Activated naive CD8-positive, alpha-beta T cell treated with anti-CD3 and anti-CD28 coated beads for 36 hours (primary cell): ENCODE measurements at regions not wholly inside any gene's neighbourhood (a gene's known extent, or its start where the extent isn't known, plus 50 kb on each side); places are given as distances from the start of the nearest gene placed in this dataset.

Experiments
- DNase-seq: peaks from one replicate; pipeline ENCODE4 v3.0.0; 2021
- H3K27ac Mint-ChIP-seq: one replicate; pipeline ENCODE4 v1.8.0; 2022; ENCODE audit warnings: mild to moderate bottlenecking, moderate library complexity, mixed read lengths
- H3K27me3 Mint-ChIP-seq: one replicate; pipeline ENCODE4 v1.8.0; 2022; ENCODE audit warnings: mild to moderate bottlenecking, mixed read lengths
- H3K36me3 Mint-ChIP-seq: one replicate; pipeline ENCODE4 v1.8.0; 2021; ENCODE audit warnings: mild to moderate bottlenecking, mixed read lengths
- H3K4me1 Mint-ChIP-seq: one replicate; pipeline ENCODE4 v1.8.0; 2021; ENCODE audit warnings: mixed read lengths
- H3K4me3 Mint-ChIP-seq: one replicate; pipeline ENCODE4 v1.8.0; 2022; ENCODE audit warnings: mild to moderate bottlenecking, moderate library complexity, mixed read lengths
- H3K9me3 Mint-ChIP-seq: one replicate; pipeline ENCODE4 v1.8.0; 2022; ENCODE audit warnings: mixed read lengths

GRCh38 chr4:176565049-176565448 is 227.7 kb downstream of the VEGFC start:
- H3K27me3 Mint-ChIP-seq, result no peaks in the 10 kb centered on the region
- no peak overlapping the region for H3K4me3 Mint-ChIP-seq
- H3K36me3 Mint-ChIP-seq, result no peaks in the 10 kb centered on the region
- H3K9me3 Mint-ChIP-seq, result no peaks in the 10 kb centered on the region
- no peak for DNase-seq
- H3K4me1 Mint-ChIP-seq, result no peaks in the 10 kb centered on the region
- no peak overlapping the region for H3K27ac Mint-ChIP-seq

GRCh38 chr4:176566769-176567168 is 226.0 kb downstream of the VEGFC start:
- no peak overlapping the region for H3K4me3 Mint-ChIP-seq
- H3K27ac Mint-ChIP-seq, result no peak overlapping the region
- no peaks in the 10 kb centered on the region for H3K4me1 Mint-ChIP-seq
- no peak for DNase-seq
- no peaks in the 10 kb centered on the region for H3K27me3 Mint-ChIP-seq
- H3K9me3 Mint-ChIP-seq, result no peaks in the 10 kb centered on the region
- H3K36me3 Mint-ChIP-seq, result no peaks in the 10 kb centered on the region

GRCh38 chr4:176568238-176568637 is 224.5 kb downstream of the VEGFC start:
- Mint-ChIP-seq H3K9me3 (no peaks in the 10 kb centered on the region), H3K27me3 (no peaks in the 10 kb centered on the region), H3K4me3 (no peak overlapping the region), H3K4me1 (no peaks in the 10 kb centered on the region), H3K27ac (no peak overlapping the region), H3K36me3 (no peaks in the 10 kb centered on the region)
- DNase-seq, result no peak

GRCh38 chr4:176569301-176569700 is 223.4 kb downstream of the VEGFC start:
- no peak for DNase-seq
- Mint-ChIP-seq H3K9me3 (no peaks in the 10 kb centered on the region), H3K4me3 (no peak overlapping the region), H3K4me1 (no peaks in the 10 kb centered on the region), H3K27me3 (no peaks in the 10 kb centered on the region), H3K36me3 (no peaks in the 10 kb centered on the region), H3K27ac (no peak overlapping the region)

- H3K4me1 Mint-ChIP-seq, result no peaks in the 10 kb centered on the region
- H3K4me3 Mint-ChIP-seq, result no peak overlapping the region
- H3K27me3 Mint-ChIP-seq, result no peaks in the 10 kb centered on the region
- no peaks in the 10 kb centered on the region for H3K36me3 Mint-ChIP-seq
- no peaks in the 10 kb centered on the region for H3K9me3 Mint-ChIP-seq
- H3K27ac Mint-ChIP-seq, result no peak overlapping the region
- DNase-seq, result no peak
These were observed 221.5 kb downstream of the VEGFC start for GRCh38 chr4:176571206-176571605.

GRCh38 chr4:176575141-176575730 is 217.5 kb downstream of the VEGFC start:
- Mint-ChIP-seq H3K27ac (no peak overlapping the region), H3K36me3 (no peaks in the 10 kb centered on the region), H3K4me1 (no peaks in the 10 kb centered on the region), H3K4me3 (no peak overlapping the region), H3K27me3 (no peaks in the 10 kb centered on the region), H3K9me3 (no peaks in the 10 kb centered on the region)
- DNase-seq, result no peak

GRCh38 chr4:176579226-176579625 is 213.5 kb downstream of the VEGFC start:
- no peaks in the 10 kb centered on the region for H3K36me3 Mint-ChIP-seq
- H3K27ac Mint-ChIP-seq, result no peak overlapping the region
- no peak for DNase-seq
- H3K4me1 Mint-ChIP-seq, result no peaks in the 10 kb centered on the region
- no peak overlapping the region for H3K4me3 Mint-ChIP-seq
- H3K9me3 Mint-ChIP-seq, result no peaks in the 10 kb centered on the region
- no peaks in the 10 kb centered on the region for H3K27me3 Mint-ChIP-seq

GRCh38 chr4:176583278-176583677 is 209.4 kb downstream of the VEGFC start:
- H3K36me3 Mint-ChIP-seq, result no peaks in the 10 kb centered on the region
- no peaks in the 10 kb centered on the region for H3K4me1 Mint-ChIP-seq
- H3K4me3 Mint-ChIP-seq, result no peak overlapping the region
- no peaks in the 10 kb centered on the region for H3K9me3 Mint-ChIP-seq
- DNase-seq, result no peak
- no peaks in the 10 kb centered on the region for H3K27me3 Mint-ChIP-seq
- H3K27ac Mint-ChIP-seq, result no peak overlapping the region

GRCh38 chr4:176584031-176584606 is 208.6 kb downstream of the VEGFC start:
- Mint-ChIP-seq H3K27me3 (no peaks in the 10 kb centered on the region), H3K4me1 (no peaks in the 10 kb centered on the region), H3K27ac (no peak overlapping the region), H3K36me3 (no peaks in the 10 kb centered on the region), H3K9me3 (no peaks in the 10 kb centered on the region), H3K4me3 (no peak overlapping the region)
- no peak for DNase-seq

- no peak overlapping the region for H3K4me3 Mint-ChIP-seq
These were observed 204.8 kb downstream of the VEGFC start for GRCh38 chr4:176587920-176588319.

GRCh38 chr4:176588436-176588835 is 204.3 kb downstream of the VEGFC start:
- no peaks in the 10 kb centered on the region for H3K36me3 Mint-ChIP-seq
- no peaks in the 10 kb centered on the region for H3K27me3 Mint-ChIP-seq
- H3K4me3 Mint-ChIP-seq, result no peak overlapping the region
- no peak overlapping the region for H3K27ac Mint-ChIP-seq
- no peaks in the 10 kb centered on the region for H3K4me1 Mint-ChIP-seq
- DNase-seq, result no peak
- no peaks in the 10 kb centered on the region for H3K9me3 Mint-ChIP-seq

More at GRCh38 chr4:176587920-176588319, 204.8 kb downstream of the VEGFC start:
- H3K27ac Mint-ChIP-seq, result no peak overlapping the region
- no peaks in the 10 kb centered on the region for H3K36me3 Mint-ChIP-seq
- H3K27me3 Mint-ChIP-seq, result no peaks in the 10 kb centered on the region
- H3K9me3 Mint-ChIP-seq, result no peaks in the 10 kb centered on the region
- H3K4me1 Mint-ChIP-seq, result no peaks in the 10 kb centered on the region
- DNase-seq, result no peak

GRCh38 chr4:176592976-176593670 is 199.6 kb downstream of the VEGFC start:
- no peak for DNase-seq
- Mint-ChIP-seq H3K27me3 (no peaks in the 10 kb centered on the region), H3K27ac (no peak overlapping the region), H3K4me3 (no peak overlapping the region), H3K4me1 (no peaks in the 10 kb centered on the region), H3K36me3 (no peaks in the 10 kb centered on the region), H3K9me3 (no peaks in the 10 kb centered on the region)

GRCh38 chr4:176593943-176594342 is 198.8 kb downstream of the VEGFC start:
- Mint-ChIP-seq H3K4me3 (no peak overlapping the region), H3K27me3 (no peaks in the 10 kb centered on the region), H3K9me3 (no peaks in the 10 kb centered on the region), H3K4me1 (no peaks in the 10 kb centered on the region), H3K27ac (no peak overlapping the region), H3K36me3 (no peaks in the 10 kb centered on the region)
- DNase-seq, result no peak

- Mint-ChIP-seq H3K9me3 (no peaks in the 10 kb centered on the region), H3K4me1 (no peaks in the 10 kb centered on the region), H3K4me3 (no peak overlapping the region), H3K36me3 (no peaks in the 10 kb centered on the region), H3K27ac (no peak overlapping the region), H3K27me3 (no peaks in the 10 kb centered on the region)
- DNase-seq, result no peak
These were observed 197.5 kb downstream of the VEGFC start for GRCh38 chr4:176595257-176595656.

GRCh38 chr4:176601124-176601523 is 191.6 kb downstream of the VEGFC start:
- Mint-ChIP-seq H3K27me3 (no peaks in the 10 kb centered on the region), H3K27ac (no peak overlapping the region), H3K4me1 (no peaks in the 10 kb centered on the region), H3K9me3 (no peaks in the 10 kb centered on the region), H3K4me3 (no peak overlapping the region), H3K36me3 (no peaks in the 10 kb centered on the region)
- DNase-seq, result no peak

- Mint-ChIP-seq H3K9me3 (no peaks in the 10 kb centered on the region), H3K36me3 (no peaks in the 10 kb centered on the region), H3K27me3 (no peaks in the 10 kb centered on the region), H3K4me3 (no peak overlapping the region), H3K27ac (no peak overlapping the region), H3K4me1 (no peaks in the 10 kb centered on the region)
- no peak for DNase-seq
These were observed 184.9 kb downstream of the VEGFC start for GRCh38 chr4:176607807-176608206.
